HEK293 (cell line): ENCODE measurements at regions not wholly inside any gene's neighbourhood (a gene's known extent, or its start where the extent isn't known, plus 50 kb on each side); places are given as distances from the start of the nearest gene placed in this dataset.

Source experiments
- YY1 ChIP-seq: fragments of 450-650 bp; formaldehyde crosslinking; IDR thresholded peaks from 2 replicates; pipeline ENCODE4 v1.5.1; 2018; ENCODE audit warnings: missing biosample characterization, missing genetic modification characterization
- ZNF132 ChIP-seq: fragments of 450-650 bp; formaldehyde crosslinking; IDR thresholded peaks from 2 replicates; pipeline ENCODE4 v1.5.1; 2017; ENCODE audit warnings: missing biosample characterization, missing genetic modification characterization, borderline replicate concordance
- ZNF324 ChIP-seq: fragments of 450-650 bp; formaldehyde crosslinking; IDR thresholded peaks from 2 replicates; pipeline ENCODE4 v1.5.1; 2016; ENCODE audit warnings: missing biosample characterization, missing genetic modification characterization
- ZNF423 ChIP-seq: fragments of 450-650 bp; formaldehyde crosslinking; IDR thresholded peaks from 2 replicates; pipeline ENCODE4 v1.5.1; 2016; ENCODE audit warnings: missing biosample characterization, missing genetic modification characterization
- ZNF785 ChIP-seq: fragments of 450-650 bp; formaldehyde crosslinking; IDR thresholded peaks from 2 replicates; pipeline ENCODE4 v1.5.1; 2016; ENCODE audit warnings: missing biosample characterization, missing genetic modification characterization
- TF ChIP-seq, protein P1 (sequence below): fragments of 450-650 bp; formaldehyde crosslinking; IDR thresholded peaks from 2 replicates; pipeline ENCODE4 v1.5.1; 2016; ENCODE audit warnings: missing biosample characterization, missing genetic modification characterization
- TF ChIP-seq, protein P2 (sequence below): fragments of 450-650 bp; formaldehyde crosslinking; IDR thresholded peaks from 2 replicates; pipeline ENCODE4 v1.5.1; 2016; ENCODE audit warnings: missing biosample characterization, missing genetic modification characterization
- TF ChIP-seq, protein P3 (sequence below): fragments of 450-650 bp; formaldehyde crosslinking; IDR thresholded peaks from 2 replicates; pipeline ENCODE4 v1.5.1; 2017; ENCODE audit warnings: missing biosample characterization, mild to moderate bottlenecking, missing genetic modification characterization, moderate library complexity

DNA sequence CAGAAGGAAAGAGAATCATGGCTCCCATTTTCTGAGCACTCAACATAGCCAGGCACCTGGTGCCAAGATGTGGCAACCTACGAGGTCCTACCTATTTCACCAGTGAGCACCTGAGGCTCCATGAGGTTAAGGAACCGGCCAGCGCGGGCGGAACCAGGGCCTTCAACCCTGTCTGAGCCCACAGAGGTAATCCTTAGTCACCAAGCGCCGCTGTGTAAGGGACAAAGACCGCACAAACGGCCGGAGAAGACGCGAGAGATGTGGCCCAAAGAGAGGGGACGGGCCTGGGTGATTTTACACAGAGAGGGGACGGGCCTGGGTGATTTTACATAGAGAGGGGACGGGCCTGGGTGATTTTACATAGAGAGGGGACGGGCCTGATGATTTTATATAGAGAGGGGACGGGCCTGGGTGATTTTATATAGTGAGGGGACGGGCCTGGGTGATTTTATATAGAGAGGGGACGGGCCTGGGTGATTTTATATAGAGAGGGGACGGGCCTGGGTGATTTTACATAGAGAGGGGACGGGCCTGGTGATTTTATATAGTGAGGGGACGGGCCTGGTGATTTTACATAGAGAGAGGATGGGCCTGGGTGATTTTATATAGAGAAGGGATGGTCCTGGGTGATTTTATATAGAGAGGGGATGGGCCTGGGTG lies 114.2 kb downstream of the SMIM20 start:
- TF ChIP-seq, protein P1, sequence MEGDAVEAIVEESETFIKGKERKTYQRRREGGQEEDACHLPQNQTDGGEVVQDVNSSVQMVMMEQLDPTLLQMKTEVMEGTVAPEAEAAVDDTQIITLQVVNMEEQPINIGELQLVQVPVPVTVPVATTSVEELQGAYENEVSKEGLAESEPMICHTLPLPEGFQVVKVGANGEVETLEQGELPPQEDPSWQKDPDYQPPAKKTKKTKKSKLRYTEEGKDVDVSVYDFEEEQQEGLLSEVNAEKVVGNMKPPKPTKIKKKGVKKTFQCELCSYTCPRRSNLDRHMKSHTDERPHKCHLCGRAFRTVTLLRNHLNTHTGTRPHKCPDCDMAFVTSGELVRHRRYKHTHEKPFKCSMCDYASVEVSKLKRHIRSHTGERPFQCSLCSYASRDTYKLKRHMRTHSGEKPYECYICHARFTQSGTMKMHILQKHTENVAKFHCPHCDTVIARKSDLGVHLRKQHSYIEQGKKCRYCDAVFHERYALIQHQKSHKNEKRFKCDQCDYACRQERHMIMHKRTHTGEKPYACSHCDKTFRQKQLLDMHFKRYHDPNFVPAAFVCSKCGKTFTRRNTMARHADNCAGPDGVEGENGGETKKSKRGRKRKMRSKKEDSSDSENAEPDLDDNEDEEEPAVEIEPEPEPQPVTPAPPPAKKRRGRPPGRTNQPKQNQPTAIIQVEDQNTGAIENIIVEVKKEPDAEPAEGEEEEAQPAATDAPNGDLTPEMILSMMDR = no peak
- TF ChIP-seq ZNF423 (tag by site-specific recombination) (no peak), YY1 (no peak), ZNF324 (tag by site-specific recombination) (no peak), ZNF132 (tag by site-specific recombination) (no peak), ZNF785 (no peak)
- TF ChIP-seq, protein P2, sequence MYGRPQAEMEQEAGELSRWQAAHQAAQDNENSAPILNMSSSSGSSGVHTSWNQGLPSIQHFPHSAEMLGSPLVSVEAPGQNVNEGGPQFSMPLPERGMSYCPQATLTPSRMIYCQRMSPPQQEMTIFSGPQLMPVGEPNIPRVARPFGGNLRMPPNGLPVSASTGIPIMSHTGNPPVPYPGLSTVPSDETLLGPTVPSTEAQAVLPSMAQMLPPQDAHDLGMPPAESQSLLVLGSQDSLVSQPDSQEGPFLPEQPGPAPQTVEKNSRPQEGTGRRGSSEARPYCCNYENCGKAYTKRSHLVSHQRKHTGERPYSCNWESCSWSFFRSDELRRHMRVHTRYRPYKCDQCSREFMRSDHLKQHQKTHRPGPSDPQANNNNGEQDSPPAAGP (tag by site-specific recombination) = no peak
- TF ChIP-seq, protein P3, sequence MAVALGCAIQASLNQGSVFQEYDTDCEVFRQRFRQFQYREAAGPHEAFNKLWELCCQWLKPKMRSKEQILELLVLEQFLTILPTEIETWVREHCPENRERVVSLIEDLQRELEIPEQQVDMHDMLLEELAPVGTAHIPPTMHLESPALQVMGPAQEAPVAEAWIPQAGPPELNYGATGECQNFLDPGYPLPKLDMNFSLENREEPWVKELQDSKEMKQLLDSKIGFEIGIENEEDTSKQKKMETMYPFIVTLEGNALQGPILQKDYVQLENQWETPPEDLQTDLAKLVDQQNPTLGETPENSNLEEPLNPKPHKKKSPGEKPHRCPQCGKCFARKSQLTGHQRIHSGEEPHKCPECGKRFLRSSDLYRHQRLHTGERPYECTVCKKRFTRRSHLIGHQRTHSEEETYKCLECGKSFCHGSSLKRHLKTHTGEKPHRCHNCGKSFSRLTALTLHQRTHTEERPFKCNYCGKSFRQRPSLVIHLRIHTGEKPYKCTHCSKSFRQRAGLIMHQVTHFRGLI (tag by site-specific recombination) = no peak
